ENCODE measurements at regions not wholly inside any gene's neighbourhood (a gene's known extent, or its start where the extent isn't known, plus 50 kb on each side); places are given as distances from the start of the nearest gene placed in this dataset.

DNA sequence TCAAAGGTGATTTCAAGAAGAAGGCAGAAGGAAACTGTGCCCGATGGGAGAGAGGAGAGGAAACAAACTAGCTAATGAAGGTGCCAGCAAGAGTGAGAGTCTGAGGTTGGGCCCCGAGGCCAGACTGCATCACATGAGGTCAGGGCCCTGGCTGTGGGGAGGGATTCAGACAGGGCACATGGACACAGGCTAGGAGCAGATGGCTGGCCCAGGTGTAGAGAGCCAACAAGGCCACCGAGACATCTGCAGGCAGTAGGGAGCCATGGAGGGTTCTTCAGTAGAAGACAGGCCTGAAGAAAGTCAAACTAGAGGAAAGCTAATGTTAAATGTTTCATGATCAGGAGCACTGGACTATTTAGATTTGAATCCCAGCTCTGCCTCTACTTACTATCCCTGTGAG lies 755.0 kb upstream of the RAB6C start:
- no peaks in the 10 kb centered on the region for H3K27me3 ChIP-seq (ENCODE audit: insufficient read depth, low read depth)
- no peak overlapping the region for H2AFZ ChIP-seq (ENCODE audit: low read depth)
- no peaks in the 10 kb centered on the region for H3K79me2 ChIP-seq (ENCODE audit: insufficient read depth, low read depth)
- H3K4me1 ChIP-seq (ENCODE audit: low read depth, poor library complexity, severe bottlenecking), result no peaks in the 10 kb centered on the region
- no peak overlapping the region for H3K4me2 ChIP-seq
- no peaks in the 10 kb centered on the region for H3K36me3 ChIP-seq (ENCODE audit: insufficient read depth)
- TF ChIP-seq, protein P1, sequence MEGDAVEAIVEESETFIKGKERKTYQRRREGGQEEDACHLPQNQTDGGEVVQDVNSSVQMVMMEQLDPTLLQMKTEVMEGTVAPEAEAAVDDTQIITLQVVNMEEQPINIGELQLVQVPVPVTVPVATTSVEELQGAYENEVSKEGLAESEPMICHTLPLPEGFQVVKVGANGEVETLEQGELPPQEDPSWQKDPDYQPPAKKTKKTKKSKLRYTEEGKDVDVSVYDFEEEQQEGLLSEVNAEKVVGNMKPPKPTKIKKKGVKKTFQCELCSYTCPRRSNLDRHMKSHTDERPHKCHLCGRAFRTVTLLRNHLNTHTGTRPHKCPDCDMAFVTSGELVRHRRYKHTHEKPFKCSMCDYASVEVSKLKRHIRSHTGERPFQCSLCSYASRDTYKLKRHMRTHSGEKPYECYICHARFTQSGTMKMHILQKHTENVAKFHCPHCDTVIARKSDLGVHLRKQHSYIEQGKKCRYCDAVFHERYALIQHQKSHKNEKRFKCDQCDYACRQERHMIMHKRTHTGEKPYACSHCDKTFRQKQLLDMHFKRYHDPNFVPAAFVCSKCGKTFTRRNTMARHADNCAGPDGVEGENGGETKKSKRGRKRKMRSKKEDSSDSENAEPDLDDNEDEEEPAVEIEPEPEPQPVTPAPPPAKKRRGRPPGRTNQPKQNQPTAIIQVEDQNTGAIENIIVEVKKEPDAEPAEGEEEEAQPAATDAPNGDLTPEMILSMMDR (conservative IDR thresholded peaks at IDR 0.05; ENCODE audit: low read depth, low read length), result no peak
- no peak overlapping the region for H3K4me3 ChIP-seq (IDR thresholded peaks at IDR 0.05; ENCODE audit: insufficient read depth, low read depth, low read length)
- no peak overlapping the region for H3K9ac ChIP-seq
- H4K20me1 ChIP-seq (ENCODE audit: insufficient read depth), result no peaks in the 10 kb centered on the region
- H3K27ac ChIP-seq, result no peak overlapping the region

DNA sequence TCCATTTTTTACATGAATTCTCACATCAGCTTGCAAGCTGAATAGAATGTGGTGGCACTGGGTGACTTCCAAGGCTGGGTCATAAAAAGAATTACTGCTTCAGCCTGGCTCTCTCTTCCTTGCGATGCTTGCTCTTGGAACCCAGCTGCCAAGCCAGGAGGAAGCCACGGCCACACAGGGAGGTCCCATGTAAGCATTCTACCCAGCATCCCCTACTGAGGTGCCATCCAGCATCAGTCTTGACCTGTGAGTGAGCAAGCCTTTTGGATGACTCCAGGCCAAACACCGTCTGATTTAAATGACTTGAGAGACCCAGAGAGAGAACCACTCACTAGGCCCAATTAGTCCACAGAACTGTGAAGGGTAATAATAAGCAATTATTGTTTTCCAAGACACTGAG lies 750.3 kb upstream of the RAB6C start:
- Histone ChIP-seq H3K4me2 (no peak overlapping the region), H3K27me3 (ENCODE audit: insufficient read depth, low read depth) (no peaks in the 10 kb centered on the region), H3K27ac (no peak overlapping the region), H3K36me3 (ENCODE audit: insufficient read depth) (no peaks in the 10 kb centered on the region), H3K79me2 (ENCODE audit: insufficient read depth, low read depth) (no peaks in the 10 kb centered on the region), H3K4me1 (ENCODE audit: low read depth, poor library complexity, severe bottlenecking) (no peaks in the 10 kb centered on the region), H4K20me1 (ENCODE audit: insufficient read depth) (no peaks in the 10 kb centered on the region), H3K4me3 (IDR thresholded peaks at IDR 0.05; ENCODE audit: insufficient read depth, low read depth, low read length) (no peak overlapping the region), H2AFZ (ENCODE audit: low read depth) (no peak overlapping the region), H3K9ac (no peak overlapping the region)
- TF ChIP-seq, protein P1 (conservative IDR thresholded peaks at IDR 0.05; ENCODE audit: low read depth, low read length), result no peak

DNA sequence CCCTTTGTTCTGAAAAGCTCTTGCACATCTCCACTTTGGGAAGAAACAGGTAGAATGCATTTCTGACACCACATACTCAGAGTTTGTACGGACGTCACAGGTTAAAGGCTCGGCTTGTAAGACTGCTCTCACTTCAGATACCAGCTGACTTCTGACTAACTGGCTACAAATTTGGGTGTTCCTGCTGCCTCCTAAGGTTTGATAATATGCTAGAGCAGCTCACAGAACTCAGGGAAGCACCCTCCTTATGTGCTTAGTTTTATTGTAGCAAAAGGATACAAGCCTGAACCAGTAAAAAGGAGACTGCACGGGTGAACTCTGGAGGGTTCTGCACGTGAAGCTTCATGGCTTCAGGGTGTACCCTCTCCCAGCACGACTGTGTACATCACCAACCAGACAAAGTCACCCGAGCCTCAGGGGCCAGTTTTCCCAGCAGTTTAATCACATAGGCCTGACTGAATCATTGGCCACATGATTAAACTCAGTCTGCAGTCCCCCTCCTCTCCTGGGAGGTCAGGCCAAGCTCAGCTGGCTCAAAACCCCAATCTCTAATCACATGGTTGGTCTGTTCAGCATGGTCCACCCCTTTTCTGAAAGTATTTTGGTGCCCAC lies 749.5 kb upstream of the RAB6C start:
- no peaks in the 10 kb centered on the region for H4K20me1 ChIP-seq (ENCODE audit: insufficient read depth)
- H3K36me3 ChIP-seq (ENCODE audit: insufficient read depth), result no peaks in the 10 kb centered on the region
- H3K4me1 ChIP-seq (ENCODE audit: low read depth, poor library complexity, severe bottlenecking), result no peaks in the 10 kb centered on the region
- H3K4me2 ChIP-seq, result no peak overlapping the region
- no peak overlapping the region for H3K4me3 ChIP-seq (IDR thresholded peaks at IDR 0.05; ENCODE audit: insufficient read depth, low read depth, low read length)
- no peak overlapping the region for H3K27ac ChIP-seq
- no peaks in the 10 kb centered on the region for H3K27me3 ChIP-seq (ENCODE audit: insufficient read depth, low read depth)
- TF ChIP-seq, protein P1 (conservative IDR thresholded peaks at IDR 0.05; ENCODE audit: low read depth, low read length), result no peak
- no peaks in the 10 kb centered on the region for H3K79me2 ChIP-seq (ENCODE audit: insufficient read depth, low read depth)
- no peak overlapping the region for H2AFZ ChIP-seq (ENCODE audit: low read depth)
- H3K9ac ChIP-seq, result no peak overlapping the region

GRCh38 chr2:129231924-129232323 lies 747.5 kb upstream of the RAB6C start:
- Histone ChIP-seq H3K4me1 (ENCODE audit: low read depth, poor library complexity, severe bottlenecking) (no peaks in the 10 kb centered on the region), H3K4me3 (IDR thresholded peaks at IDR 0.05; ENCODE audit: insufficient read depth, low read depth, low read length) (no peak overlapping the region), H3K27ac (no peak overlapping the region), H3K79me2 (ENCODE audit: insufficient read depth, low read depth) (no peaks in the 10 kb centered on the region), H3K27me3 (ENCODE audit: insufficient read depth, low read depth) (no peaks in the 10 kb centered on the region), H3K36me3 (ENCODE audit: insufficient read depth) (no peaks in the 10 kb centered on the region), H4K20me1 (ENCODE audit: insufficient read depth) (no peaks in the 10 kb centered on the region), H3K9ac (no peak overlapping the region), H3K4me2 (no peak overlapping the region), H2AFZ (ENCODE audit: low read depth) (no peak overlapping the region)
- TF ChIP-seq, protein P1 (conservative IDR thresholded peaks at IDR 0.05; ENCODE audit: low read depth, low read length), result no peak

All from KMS-11 (cell line).